IPS DF 4.7 (cell line): ENCODE measurements at regions not wholly inside any gene's neighbourhood (a gene's known extent, or its start where the extent isn't known, plus 50 kb on each side); places are given as distances from the start of the nearest gene placed in this dataset.
A peak's percentile ranks its signal among the peaks of the same experiment; 100 is the strongest.
"Not testable (repeated sequence)": the region's sequence is repeated elsewhere in the genome, so short reads cannot be mapped to it uniquely, and the experiment has no call there.

Source experiments
- DNase-seq: peaks from one replicate; pipeline ENCODE4 v3.0.0-alpha.2; 2013; ENCODE audit warnings: low spot score; ENCODE audit errors: extremely low read depth

DNA sequence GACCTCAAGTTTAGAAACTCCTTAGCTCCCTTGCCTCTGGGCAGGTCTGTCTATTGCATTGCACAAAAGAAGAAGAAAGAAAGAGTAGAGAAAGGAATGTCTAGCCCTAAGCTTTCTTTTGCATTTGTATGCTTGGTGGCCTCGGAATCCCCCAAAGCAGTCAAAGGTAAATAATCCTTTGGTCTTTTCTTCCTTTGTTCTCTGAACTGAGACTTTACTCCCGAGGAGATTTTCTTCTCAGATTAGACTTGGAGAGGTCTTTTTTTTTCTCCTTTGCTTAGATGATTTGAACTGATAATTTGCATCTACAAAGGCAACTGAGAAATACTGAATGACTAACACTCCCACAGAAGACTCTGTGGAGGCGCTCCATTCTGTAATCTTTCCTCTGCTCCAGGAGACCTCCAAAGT, 93.2 kb downstream of the AKR1D1 start:
- DNase-seq = no peak

DNA sequence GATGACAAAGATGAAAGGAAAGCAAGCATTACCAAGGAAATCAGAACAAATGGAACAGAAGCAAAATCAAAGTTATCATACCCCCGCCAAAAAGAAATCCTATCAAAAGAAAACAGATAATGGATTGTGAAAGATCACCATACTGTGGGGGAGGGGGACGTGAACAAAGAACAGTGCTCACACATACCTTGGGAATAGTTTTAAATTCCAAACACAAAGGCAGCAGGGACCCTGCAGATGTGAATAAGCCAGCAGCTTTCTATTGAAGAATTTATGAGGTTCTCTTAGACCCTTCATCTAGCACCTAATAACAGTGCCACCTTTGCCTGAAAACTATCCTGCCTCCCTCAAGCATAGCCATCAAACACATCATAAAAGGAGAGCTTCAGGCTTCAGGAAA, 94.0 kb downstream of the AKR1D1 start:
- no peak for DNase-seq

DNA sequence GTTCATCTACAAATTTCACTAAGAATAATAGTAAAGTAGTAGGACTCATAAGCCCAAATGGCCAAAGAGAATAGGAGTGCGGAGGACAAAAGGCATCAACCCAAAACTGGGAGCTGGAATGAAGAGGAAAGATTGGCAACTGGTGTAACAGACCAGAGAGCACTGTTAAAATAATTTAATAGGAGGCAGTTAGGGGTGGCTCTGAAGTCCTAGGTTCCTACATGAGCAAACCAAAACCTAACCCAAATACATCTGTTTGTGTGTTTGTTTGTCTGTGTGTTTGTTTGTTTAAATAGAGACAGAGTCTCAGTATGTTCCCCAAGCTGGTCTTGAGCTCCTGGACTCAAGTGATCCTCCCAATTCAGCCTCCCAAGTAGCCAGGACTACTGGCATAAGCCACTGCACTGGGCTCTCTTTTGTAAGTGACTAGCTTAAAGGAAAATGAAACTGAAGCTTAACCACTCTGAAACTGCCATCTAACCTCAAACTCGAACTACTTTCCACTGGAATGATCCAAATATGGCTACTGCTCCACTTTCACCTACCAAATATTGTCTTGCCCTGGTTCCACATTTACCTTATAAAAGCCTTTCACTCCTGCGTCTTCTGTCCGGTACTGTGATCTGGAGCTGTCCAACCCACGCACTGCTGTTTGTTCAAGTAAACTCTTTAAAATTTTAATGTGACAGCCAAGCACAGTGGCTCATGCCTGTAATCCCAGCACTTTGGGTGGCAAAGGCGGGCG, 94.9 kb downstream of the AKR1D1 start:
- DNase-seq = no peak

DNA sequence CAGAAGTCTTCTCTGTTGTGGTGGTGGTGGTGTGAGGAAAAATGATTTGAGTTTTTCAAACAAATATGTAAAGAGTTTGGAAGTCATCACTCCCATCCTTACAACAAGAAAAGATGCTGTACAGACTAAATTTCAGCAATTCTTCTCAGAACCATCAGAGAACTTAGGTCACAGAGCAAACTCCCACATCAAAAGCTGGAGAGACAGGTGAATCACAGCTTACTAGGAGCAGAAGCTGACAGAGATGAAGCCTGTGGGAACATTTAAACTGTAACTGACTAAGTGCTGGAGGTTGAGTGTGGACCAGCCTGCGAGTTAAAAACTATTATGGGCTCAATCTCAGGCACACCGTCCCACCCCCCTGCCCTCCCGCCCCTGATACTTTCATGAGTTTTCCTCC, 97.3 kb downstream of the AKR1D1 start:
- DNase-seq = no peak

DNA sequence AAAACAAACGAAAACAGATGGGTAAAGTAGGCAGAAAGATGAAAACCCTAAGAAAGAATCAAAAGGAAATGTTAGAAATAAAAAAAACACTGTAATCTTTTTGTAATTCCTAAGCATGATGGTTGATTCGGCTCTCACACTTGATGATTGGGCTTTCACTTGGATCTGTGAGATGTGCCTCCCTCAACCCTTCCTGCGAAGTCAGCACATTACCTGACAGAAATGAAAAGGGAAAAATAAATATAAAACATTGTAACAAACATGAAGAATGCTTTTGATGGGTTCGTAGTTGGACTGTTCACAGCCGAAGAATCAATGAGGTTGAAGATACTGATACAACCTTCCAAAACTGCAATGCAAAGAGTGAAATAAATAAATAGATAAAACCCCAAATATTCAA, 99.8 kb downstream of the AKR1D1 start:
- DNase-seq = no peak

DNA sequence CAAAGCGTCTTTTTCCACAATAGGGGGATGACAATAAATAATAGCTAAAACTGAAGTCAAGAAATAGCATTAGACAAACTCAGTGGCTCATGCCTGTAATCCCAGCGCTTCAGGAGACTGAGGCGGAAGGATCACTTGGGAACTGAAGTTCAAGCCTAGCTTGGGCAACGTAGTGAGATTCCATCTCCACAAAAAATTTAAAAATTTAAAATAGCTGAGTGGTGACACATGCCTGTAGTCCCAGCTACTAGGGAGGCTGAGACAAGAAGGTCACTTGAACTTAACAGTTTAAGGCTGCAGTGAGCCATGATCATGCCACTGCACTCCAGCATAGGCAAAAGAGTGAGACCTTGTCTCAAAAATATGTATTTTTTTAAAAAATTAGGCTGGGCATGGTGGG, 107.9 kb downstream of the AKR1D1 start:
- DNase-seq = no peak

DNA sequence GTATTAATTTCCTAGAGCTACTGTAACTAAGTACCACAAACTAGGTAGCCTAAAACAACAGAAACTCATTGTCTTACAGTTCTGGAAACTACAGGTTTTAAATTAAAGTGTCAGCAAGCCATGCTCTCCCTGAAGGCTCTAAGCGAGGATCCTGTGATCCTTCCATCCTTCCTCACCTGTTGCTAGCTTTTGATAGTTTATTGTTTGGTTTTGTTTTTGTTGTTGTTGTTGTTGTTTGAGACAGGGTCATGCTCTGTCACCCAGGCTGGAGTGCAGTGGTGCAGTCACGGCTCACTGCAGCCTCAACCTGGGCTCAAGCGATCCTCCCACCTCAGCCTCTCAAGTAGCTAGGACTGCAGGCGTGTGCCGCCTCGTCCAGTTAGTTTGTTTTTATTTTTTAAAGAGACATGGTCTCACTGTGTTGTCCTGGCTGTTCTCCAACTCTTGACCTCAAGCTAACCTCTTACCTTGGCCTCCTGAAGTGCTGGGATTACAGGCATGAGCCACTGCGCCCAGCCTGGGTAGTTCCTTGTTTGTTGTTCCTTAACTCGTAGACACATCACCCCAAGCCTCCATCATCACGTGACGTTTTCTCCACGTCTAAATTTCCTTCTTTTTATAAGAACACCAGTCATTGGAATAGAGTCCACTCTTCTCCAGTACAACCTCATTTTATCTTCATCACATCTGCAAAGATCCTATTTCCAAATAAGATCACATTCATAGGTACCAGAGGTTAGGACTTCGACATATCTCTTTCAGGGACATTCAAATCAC, 109.1 kb downstream of the AKR1D1 start:
- no peak for DNase-seq

DNA sequence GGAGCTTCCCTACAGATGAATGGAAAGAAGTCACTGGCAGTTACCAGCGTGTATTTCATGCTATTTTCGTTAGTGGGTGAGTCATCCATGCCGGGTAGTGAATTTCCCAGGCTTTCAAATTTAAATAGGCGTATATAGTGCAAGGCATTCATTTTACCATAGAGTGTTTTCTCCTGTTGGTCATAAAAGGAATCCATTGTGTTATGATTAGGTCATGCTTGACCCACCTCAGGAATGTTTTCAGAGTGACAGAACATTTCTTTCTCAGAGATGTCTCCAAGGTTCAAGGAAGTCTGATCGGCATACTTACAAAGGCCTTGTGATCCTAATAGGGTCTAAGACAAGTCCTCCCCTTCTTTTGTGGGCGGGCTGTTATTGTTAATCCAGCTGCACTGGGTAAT, 110.7 kb downstream of the AKR1D1 start:
- no peak for DNase-seq

DNA sequence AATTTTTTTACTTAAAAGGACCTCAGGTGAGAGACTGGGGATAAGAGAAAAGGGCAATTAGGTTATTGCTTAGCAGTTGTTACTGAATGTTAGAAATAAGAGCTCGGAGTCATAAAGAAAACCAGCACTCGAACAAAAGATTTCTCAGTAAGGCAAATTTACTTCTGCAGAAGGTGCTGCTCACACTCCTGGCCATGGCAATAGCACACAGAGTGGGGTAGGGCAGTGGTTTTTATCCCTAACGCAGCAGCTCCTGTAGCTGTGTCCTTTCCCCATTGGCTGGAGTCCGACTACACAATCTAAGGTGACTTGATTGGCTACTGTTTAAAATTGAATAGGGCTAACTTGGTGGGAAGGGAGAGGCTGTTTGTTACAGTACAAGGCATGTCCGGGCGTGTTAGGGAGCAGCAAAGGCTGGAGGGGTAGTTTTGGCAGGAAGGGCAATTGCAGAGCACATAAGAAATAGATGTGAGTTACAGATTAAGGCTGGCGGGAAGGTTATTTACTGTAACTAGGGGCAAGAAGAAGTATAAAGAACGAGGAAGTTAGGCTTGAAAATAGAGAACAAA, 112.1 kb downstream of the AKR1D1 start:
- no peak for DNase-seq

DNA sequence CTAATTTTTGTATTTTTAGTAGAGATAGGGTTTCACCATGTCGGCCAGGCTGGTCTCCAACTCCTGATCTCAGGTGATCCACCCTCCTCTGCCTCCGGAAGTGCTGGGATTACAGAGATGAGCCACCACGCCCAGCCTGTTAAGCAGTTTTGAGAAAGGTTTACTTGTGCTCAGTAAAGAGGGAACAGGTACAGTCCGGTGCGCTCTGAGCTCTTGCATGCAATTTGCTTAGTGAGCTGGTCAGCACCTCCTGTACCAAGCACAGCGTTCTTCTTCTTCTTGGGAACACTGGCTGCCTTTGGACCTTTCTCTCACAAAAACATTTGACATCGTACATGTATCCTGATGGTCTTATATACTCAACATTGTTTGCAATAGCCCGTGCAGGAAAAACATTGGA, 118.3 kb downstream of the AKR1D1 start:
- no peak for DNase-seq

DNA sequence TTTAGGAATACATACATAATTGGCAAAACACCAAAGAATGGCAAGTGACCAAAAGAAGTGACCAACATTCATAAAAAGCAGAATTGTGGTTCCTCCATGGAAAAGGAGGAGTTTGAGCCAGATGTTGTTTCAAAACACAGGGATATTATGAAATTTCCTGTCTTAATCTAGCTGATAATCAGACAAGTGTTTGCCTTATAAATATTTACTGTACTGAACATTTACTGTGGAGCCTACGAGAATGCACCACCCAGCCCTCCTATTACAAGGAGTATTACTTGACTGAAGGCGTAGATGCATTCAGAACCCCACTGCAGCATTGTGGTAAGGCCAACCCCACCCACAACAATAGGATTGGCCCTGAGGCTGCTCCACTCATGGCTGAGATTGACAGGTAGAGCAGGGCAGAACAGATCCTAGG, 118.9 kb downstream of the AKR1D1 start:
- DNase-seq = no peak

DNA sequence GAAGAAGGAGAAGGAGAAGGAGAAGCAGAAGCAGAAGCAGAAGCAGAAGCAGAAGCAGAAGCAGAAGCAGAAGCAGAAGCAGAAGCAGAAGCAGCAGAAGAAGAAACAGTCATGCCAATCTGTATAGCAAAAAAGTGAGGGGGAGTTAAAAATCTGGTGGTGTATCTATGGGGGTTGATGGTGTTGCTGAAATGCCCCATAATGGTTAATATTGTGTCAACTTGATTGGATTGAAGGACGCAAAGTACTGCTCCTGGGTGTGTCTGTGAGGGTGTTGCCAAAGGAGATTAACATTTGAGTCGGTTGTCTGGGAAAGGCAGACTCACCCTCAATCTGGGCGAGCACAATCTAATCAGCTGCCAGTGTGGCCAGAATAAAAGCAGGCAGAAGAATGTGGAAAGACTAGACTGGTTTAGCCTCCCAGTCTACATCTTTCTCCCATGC, 120.3 kb downstream of the AKR1D1 start:
- DNase-seq = not testable (repeated sequence)

DNA sequence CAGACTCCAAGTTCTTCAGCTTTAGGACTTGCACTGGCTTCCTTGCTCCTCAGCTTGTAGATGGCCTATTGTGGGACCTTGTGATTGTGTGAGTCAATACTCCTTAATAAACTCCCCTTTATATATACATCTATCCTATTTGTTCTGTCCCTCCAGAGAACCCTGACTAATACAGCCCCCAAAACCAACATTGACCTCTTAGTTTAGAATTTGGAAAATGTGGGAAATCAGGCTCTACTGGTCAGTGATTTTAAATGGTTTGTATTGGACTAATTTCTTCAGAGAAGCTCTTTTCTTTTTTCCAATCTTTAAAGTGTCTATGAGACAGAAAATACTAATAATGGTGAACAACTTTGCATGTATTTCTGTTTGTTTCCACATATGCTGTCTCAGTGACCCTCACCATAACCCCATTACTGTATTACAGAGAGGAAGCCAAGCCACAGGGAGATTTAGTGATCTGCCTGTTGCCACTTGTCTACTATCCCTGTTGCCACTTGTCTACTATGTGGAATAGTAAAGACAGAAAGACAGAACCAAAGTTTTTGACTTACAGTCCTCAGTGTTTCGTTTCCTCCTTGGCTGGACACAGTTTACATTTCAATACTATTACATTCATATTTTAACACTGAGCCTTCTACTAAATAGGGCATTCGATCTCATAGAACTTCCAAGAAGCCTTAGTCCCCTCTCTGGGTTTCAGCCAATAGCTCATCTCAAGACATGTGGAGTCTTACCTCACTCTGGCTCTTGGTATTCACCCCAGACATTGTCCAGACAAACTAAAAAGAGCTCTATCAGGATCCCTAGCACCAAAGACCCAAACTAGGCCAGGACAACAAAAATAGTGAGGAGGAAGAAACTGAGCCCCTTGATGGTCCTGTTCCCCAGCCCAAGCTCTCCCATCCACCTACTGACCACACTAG, 121.0 kb downstream of the AKR1D1 start:
- no peak for DNase-seq

DNA sequence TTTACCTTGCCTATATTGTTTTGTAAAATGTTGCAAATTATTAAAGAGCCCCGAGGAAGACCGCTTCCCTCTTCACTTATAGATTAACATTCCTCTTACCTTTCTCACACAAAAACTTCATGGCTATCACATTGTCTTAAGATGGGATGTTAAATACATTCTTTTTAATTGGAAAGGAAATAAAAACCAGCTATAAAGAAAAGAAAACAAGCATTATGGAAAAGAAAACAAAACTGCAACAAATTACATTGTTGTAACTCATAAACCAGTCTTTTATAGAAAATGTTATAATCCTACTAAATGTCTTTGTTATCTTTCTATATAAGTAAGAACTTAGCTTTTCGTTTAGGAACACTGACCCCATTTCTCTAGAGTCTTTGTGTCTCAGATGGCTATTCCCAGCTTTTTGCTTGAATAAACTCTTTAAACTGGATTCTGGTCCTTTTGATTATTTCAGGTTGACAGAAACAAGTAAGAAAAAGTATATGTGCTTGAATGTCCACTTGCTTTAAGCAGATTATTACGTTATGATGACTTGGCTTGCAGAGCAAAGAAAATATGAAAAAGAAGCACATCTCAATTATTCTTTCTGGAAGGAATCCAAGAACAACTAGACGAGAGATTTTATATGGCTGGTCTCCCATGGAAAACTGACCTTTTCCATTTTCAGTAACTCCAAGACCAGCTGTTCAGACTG, 128.2 kb downstream of the AKR1D1 start:
- no peak for DNase-seq

DNA sequence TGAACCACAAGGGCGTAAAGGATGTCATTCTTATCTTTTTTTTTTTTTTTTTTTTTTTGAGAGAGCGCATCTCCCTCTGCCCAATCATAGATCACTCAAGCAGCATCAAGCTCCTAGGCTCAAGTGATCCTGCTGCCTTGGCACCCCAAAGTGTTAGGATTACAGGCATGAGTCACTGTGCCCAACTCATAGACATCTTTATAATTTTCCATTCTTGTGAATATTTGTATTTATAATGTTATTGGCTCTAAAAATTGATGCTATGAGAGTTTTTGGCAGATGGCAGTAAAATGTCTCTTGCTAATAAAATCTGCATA, 128.7 kb downstream of the AKR1D1 start:
- DNase-seq = no peak

DNA sequence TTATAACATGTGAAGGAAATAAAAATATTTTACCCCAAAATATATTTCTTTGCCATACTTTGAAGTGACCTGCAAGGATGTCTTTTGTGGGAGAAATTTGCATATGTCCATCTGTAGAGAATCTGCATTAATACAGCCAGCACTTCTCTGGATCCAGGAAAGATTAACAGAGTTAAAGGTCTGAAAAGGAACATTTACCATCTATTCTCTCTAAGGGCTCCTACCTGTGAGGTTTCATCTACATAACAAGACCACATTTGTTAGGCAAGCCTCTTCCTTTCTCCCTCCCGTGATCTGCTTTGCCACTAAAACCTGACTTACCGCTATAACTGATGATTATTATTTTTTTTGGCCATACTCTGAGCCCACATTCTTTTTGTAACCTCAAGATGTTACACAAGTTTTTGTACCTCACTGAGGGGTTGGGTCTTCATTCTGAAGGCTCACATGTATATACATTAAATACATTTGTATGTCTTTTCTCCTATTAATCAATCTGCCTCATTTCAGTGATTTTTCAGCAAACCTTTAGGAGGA, 129.4 kb downstream of the AKR1D1 start:
- peak; percentile 81 for DNase-seq

DNA sequence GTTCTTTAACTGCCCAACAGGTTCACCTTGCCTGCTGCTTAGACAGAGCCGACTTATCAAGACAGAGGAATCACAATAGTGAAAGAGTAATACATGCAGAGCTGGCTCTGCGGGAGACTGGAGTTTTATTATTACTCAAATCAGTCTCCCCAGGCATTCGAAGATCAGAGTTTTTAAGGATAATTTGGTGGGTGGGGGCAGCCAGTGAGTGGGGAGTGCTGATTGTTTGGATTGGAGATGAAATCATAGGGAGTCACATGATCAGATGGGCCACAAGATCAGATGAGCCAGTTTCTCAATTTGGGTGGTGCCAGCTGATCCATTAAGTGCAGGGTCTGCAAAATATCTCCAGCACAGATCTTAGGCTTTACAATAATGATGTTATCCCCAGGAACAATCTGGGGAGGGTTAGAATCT, 131.3 kb downstream of the AKR1D1 start:
- peak; percentile 66 for DNase-seq

DNA sequence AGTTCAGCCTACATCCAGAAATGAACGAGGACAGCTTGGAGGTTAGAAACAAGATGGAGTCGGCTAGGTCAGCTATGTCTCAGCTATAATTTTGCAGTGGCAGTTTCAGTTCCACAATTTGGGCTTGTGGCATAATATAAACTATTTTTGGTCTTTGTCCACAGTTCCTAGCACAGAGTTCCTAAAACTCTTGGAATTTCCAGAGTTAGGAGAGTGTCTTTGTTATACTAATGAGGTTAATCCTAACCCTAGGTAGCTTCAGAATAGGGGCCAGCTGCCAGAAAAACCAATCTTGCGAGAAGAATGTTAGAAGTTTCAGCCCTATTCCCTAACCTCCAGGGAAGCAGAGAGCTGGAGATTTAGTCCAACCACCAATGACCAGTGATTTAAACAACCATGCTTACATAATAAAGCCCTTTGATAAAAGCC, 131.9 kb downstream of the AKR1D1 start:
- DNase-seq = no peak

DNA sequence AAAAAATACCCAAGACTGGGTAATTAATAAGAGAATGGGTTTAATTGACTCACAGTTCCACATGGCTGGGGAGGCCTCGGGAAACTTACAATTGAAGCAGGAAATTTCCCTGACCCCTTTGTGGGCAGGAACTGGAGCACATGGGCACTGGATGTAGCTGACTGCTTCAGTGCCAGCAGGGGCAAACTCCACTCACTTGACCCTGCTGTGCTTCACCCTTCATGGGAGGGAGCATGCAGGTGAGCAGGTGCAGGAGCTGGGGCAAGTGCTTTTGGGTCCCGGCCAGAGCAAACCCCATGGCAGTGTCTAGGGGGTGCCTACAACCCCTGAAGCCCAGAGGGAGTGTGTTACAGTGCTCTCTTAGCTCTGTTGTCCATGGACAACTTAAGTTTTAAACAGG, 132.6 kb downstream of the AKR1D1 start:
- DNase-seq = no peak

DNA sequence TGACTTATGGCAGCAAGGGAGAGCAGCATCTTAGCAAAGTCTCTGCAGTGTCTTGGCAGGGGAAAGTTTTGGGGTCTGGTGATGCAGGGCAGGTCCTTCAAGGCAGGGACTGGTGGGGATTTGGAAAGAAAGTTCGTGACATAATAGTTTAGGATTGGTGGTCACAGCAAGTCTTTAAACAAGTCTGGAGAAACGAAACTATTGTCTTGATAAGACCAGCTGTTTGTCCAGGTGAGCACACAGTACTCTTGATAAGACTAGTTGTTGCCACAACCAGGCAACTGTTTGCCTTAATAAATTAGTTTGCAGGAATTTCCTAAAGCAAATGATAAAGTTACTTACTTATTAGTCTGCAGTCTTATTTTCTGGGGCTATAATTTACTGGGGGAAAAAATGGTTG, 136.1 kb downstream of the AKR1D1 start:
- no peak for DNase-seq

DNA sequence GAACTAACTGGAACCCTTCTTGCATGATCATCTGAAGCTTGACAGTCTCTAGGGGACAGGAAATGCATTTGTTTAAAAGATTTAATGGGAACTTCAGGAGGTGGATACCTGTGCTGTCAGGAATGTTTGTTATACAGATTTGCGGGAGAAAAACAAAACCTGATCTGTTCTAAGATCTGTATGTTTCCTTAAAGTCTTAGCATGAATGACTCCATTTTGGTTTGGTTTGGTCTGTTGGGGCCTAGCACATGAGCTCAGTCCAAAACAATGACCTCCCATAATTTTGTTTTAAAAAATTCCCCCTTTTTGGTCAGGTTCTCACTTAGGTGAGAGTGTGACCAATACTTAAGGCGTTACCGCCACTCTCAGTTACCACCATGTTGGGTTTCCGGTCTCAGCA, 138.7 kb downstream of the AKR1D1 start:
- no peak for DNase-seq
